IMR-90 (cell line): ENCODE measurements at regions not wholly inside any gene's neighbourhood (a gene's known extent, or its start where the extent isn't known, plus 50 kb on each side); places are given as distances from the start of the nearest gene placed in this dataset.

Experiments used
- ATAC-seq: fragments of 200-7000 bp; cut with Tn5 transposase; 2 replicates; pipeline ENCODE4 v1.9.1; 2020; ENCODE audit warnings: low read depth, mild to moderate bottlenecking, moderate library complexity
- BruUV-seq: library from RNA; stranded (reverse); fragments of 400-500 nt; replicated peaks from 2 replicates; lab custom pipeline; 2021; lab: Mats Ljungman, UMichigan
- CTCF ChIA-PET: fragments of 300-600 bp; formaldehyde crosslinking; extraction: SDS; loops from one replicate; lab custom pipeline; 2021; ENCODE audit warnings: antibody characterized with exemption; lab: Yijun Ruan, JAX
- POLR2A ChIA-PET: fragments of 300-600 bp; sonication (Branson Sonifier 250); formaldehyde crosslinking; loops from one replicate; lab custom pipeline; 2022; ENCODE audit warnings: antibody characterized with exemption; ENCODE audit not compliant: unreplicated experiment; lab: Charles Lee
- DNase-seq: peaks from one replicate; pipeline ENCODE4 v3.0.0; 2013
- H2AFZ ChIP-seq: replicated peaks from 2 replicates; pipeline ENCODE3; 2013; ENCODE audit warnings: low read length, mild to moderate bottlenecking; ENCODE audit not compliant: poor library complexity
- H2AK5ac ChIP-seq: 2 replicates; pipeline ENCODE4 v1.6.1; 2013; ENCODE audit warnings: low read depth, low read length, inconsistent platforms
- H2AK9ac ChIP-seq: replicated peaks from 2 replicates; pipeline ENCODE3; 2013; ENCODE audit warnings: mild to moderate bottlenecking, low read depth, low read length, moderate library complexity; ENCODE audit not compliant: poor library complexity
- H2BK120ac ChIP-seq: 2 replicates; pipeline ENCODE4 v1.6.1; 2013; ENCODE audit warnings: low read depth, low read length, inconsistent platforms
- H2BK15ac ChIP-seq: 3 replicates; pipeline ENCODE4 v1.6.1; 2013; ENCODE audit warnings: low read depth, low read length, inconsistent platforms
- H2BK20ac ChIP-seq: 2 replicates; pipeline ENCODE4 v1.6.1; 2013; ENCODE audit warnings: low read depth, mild to moderate bottlenecking, inconsistent platforms, low read length, moderate library complexity
- H2BK5ac ChIP-seq: 2 replicates; pipeline ENCODE4 v1.6.1; 2013; ENCODE audit warnings: mild to moderate bottlenecking, low read depth, low read length, inconsistent platforms; ENCODE audit not compliant: poor library complexity, severe bottlenecking
- H3K14ac ChIP-seq: replicated peaks from 2 replicates; pipeline ENCODE4 v1.6.1; 2013; ENCODE audit warnings: low read depth, low read length, inconsistent platforms
- H3K18ac ChIP-seq: 2 replicates; pipeline ENCODE4 v1.6.1; 2013; ENCODE audit warnings: low read depth, low read length, control low read depth
- H3K23ac ChIP-seq: 2 replicates; pipeline ENCODE4 v1.6.1; 2013; ENCODE audit warnings: low read depth, low read length, inconsistent platforms
- H3K27ac ChIP-seq: 2 replicates; pipeline ENCODE4 v1.5.1; 2013; ENCODE audit warnings: mild to moderate bottlenecking, control low read depth, low read length; ENCODE audit not compliant: insufficient read depth
- H3K27me3 ChIP-seq: 2 replicates; pipeline ENCODE4 v1.6.1; 2013; ENCODE audit warnings: low read length; ENCODE audit not compliant: control insufficient read depth, insufficient read depth
- H3K36me3 ChIP-seq: 2 replicates; pipeline ENCODE4 v1.6.1; 2013; ENCODE audit warnings: low read length, mixed read lengths; ENCODE audit not compliant: control insufficient read depth, insufficient read depth
- H3K4ac ChIP-seq: 2 replicates; pipeline ENCODE4 v1.6.1; 2013; ENCODE audit warnings: low read depth, low read length, inconsistent platforms
- H3K4me1 ChIP-seq: 2 replicates; pipeline ENCODE4 v1.6.1; 2013; ENCODE audit warnings: low read length, mixed read lengths; ENCODE audit not compliant: control insufficient read depth, insufficient read depth
- H3K4me2 ChIP-seq: 2 replicates; pipeline ENCODE4 v1.6.1; 2013; ENCODE audit warnings: low read depth, mild to moderate bottlenecking, control low read depth, low read length, moderate library complexity
- H3K4me3 ChIP-seq: 2 replicates; pipeline ENCODE4 v1.5.1; 2013; ENCODE audit warnings: low read depth, mild to moderate bottlenecking, control low read depth, low read length, moderate library complexity; ENCODE audit not compliant: insufficient read depth
- H3K56ac ChIP-seq: 2 replicates; pipeline ENCODE4 v1.6.1; 2013; ENCODE audit warnings: low read length, inconsistent platforms; ENCODE audit not compliant: insufficient read depth; ENCODE audit errors: extremely low read depth
- H3K79me1 ChIP-seq, 2 experiments: 2 replicates each; pipeline ENCODE4 v1.6.1; 2013; ENCODE audit warnings: low read length in 2 of 2, inconsistent platforms in 1 of 2, low read depth in 1 of 2
- H3K9ac ChIP-seq: 2 replicates; pipeline ENCODE4 v1.6.1; 2013; ENCODE audit warnings: low read depth, low read length, control low read depth
- H3K9me1 ChIP-seq: 2 replicates; pipeline ENCODE4 v1.6.1; 2013; ENCODE audit warnings: low read length, inconsistent platforms; ENCODE audit not compliant: insufficient read depth
- H3K9me3 ChIP-seq: 2 replicates; pipeline ENCODE4 v1.6.1; 2013; ENCODE audit warnings: low read length; ENCODE audit not compliant: control insufficient read depth, insufficient read depth
- H4K20me1 ChIP-seq: 2 replicates; pipeline ENCODE4 v1.6.1; 2013; ENCODE audit warnings: low read length, inconsistent platforms; ENCODE audit not compliant: insufficient read depth
- H4K5ac ChIP-seq: 2 replicates; pipeline ENCODE4 v1.6.1; 2013; ENCODE audit warnings: mild to moderate bottlenecking, low read depth, low read length, control low read depth
- H4K8ac ChIP-seq, 2 experiments: 2 replicates each; pipeline ENCODE4 v1.6.1; 2013; ENCODE audit warnings: low read depth in 2 of 2, low read length in 2 of 2, control low read depth in 1 of 2, inconsistent platforms in 1 of 2
- H4K91ac ChIP-seq: 2 replicates; pipeline ENCODE4 v1.6.1; 2013; ENCODE audit warnings: low read depth, low read length, inconsistent platforms; ENCODE audit not compliant: insufficient read depth
- BHLHE40 ChIP-seq: fragments of 150-350 bp; IDR thresholded peaks from 2 replicates; pipeline ENCODE4 v1.6.1; 2016; ENCODE audit warnings: mild to moderate bottlenecking, low read depth, low read length
- CEBPB ChIP-seq: IDR thresholded peaks from 2 replicates; pipeline ENCODE4 v1.6.1; 2012; ENCODE audit warnings: low read depth, low read length, improper control_type of control experiment
- CHD1 ChIP-seq: IDR thresholded peaks from 2 replicates; pipeline ENCODE4 v1.6.1; 2012; ENCODE audit warnings: low read depth, low read length, improper control_type of control experiment
- FOS ChIP-seq: fragments of 150-350 bp; IDR thresholded peaks from 2 replicates; pipeline ENCODE4 v1.6.1; 2016; ENCODE audit warnings: low read depth, low read length
- MAFK ChIP-seq: IDR thresholded peaks from 2 replicates; pipeline ENCODE4 v1.6.1; 2012; ENCODE audit warnings: low read depth, low read length, improper control_type of control experiment
- MAZ ChIP-seq: IDR thresholded peaks from 2 replicates; pipeline ENCODE4 v1.6.1; 2012; ENCODE audit warnings: low read depth, mild to moderate bottlenecking, low read length, improper control_type of control experiment, moderate library complexity, borderline replicate concordance
- MXI1 ChIP-seq: IDR thresholded peaks from 2 replicates; pipeline ENCODE4 v1.6.1; 2012; ENCODE audit warnings: low read depth, mild to moderate bottlenecking, low read length, moderate library complexity, borderline replicate concordance
- NFE2L2 ChIP-seq: fragments of 150-350 bp; IDR thresholded peaks from 2 replicates; pipeline ENCODE4 v1.6.1; 2016; ENCODE audit warnings: low read depth, mild to moderate bottlenecking, low read length
- POLR2A ChIP-seq: IDR thresholded peaks from 2 replicates; pipeline ENCODE4 v1.6.1; 2012; ENCODE audit warnings: mild to moderate bottlenecking, low read depth, low read length
- RAD21 ChIP-seq: IDR thresholded peaks from 2 replicates; pipeline ENCODE4 v1.6.1; 2012; ENCODE audit warnings: low read length, improper control_type of control experiment
- RCOR1 ChIP-seq: IDR thresholded peaks from 2 replicates; pipeline ENCODE4 v1.6.1; 2012; ENCODE audit warnings: mild to moderate bottlenecking, low read length, improper control_type of control experiment; ENCODE audit not compliant: insufficient replicate concordance
- RFX5 ChIP-seq: IDR thresholded peaks from 2 replicates; pipeline ENCODE4 v1.8.0; 2012; ENCODE audit warnings: low read depth, mild to moderate bottlenecking, low read length, moderate library complexity
- SMC3 ChIP-seq: fragments of 150-350 bp; IDR thresholded peaks from 2 replicates; pipeline ENCODE4 v1.6.1; 2016; ENCODE audit warnings: low read depth, mild to moderate bottlenecking, antibody characterized with exemption, low read length, moderate library complexity
- WGBS, 2 experiments: methylation state at CpG; one replicate each; pipeline versions ENCODE4 v1.1.5 to v1.1.7; 2013; ENCODE audit warnings: missing lambda C conversion rate in 2 of 2; ENCODE audit not compliant: insufficient read length in 1 of 2; ENCODE audit errors: extremely low coverage in 2 of 2; 5-methylcytosine and 5-hydroxymethylcytosine counted together
- dilution Hi-C: fragments of 300-500 bp; cut with HindIII; formaldehyde crosslinking; loops from one replicate; pipeline ENCODE4 v1.14.3; 2018; ENCODE audit warnings: low sequenced_read_pairs; ENCODE audit not compliant: unreplicated experiment
- in situ Hi-C: fragments of 300-500 bp; cut with MboI; formaldehyde crosslinking; loops from 3 replicates; pipeline ENCODE4 v1.14.3; 2019; ENCODE audit warnings: low sequenced_read_pairs, inconsistent platforms, mixed read lengths
- intact Hi-C: fragments of 100-400 bp; cut with micrococcal nuclease; formaldehyde crosslinking; loops from 2 replicates; pipeline ENCODE4 v1.10.0; 2022
- TF ChIP-seq, protein P1 (sequence below): fragments of 150-350 bp; IDR thresholded peaks from 2 replicates; pipeline ENCODE4 v1.6.1; 2016; ENCODE audit warnings: low read depth, mild to moderate bottlenecking, low read length, moderate library complexity, borderline replicate concordance
- TF ChIP-seq, protein P2 (sequence below): conservative IDR thresholded peaks from 2 replicates; pipeline ENCODE4 v1.5.1; 2012; ENCODE audit warnings: mild to moderate bottlenecking, low read depth, low read length, improper control_type of control experiment
- TF ChIP-seq, protein P3 (sequence below): fragments of 150-350 bp; IDR thresholded peaks from 2 replicates; pipeline ENCODE4 v1.6.1; 2017; ENCODE audit warnings: mild to moderate bottlenecking, antibody characterized with exemption, low read length, low read depth

DNA sequence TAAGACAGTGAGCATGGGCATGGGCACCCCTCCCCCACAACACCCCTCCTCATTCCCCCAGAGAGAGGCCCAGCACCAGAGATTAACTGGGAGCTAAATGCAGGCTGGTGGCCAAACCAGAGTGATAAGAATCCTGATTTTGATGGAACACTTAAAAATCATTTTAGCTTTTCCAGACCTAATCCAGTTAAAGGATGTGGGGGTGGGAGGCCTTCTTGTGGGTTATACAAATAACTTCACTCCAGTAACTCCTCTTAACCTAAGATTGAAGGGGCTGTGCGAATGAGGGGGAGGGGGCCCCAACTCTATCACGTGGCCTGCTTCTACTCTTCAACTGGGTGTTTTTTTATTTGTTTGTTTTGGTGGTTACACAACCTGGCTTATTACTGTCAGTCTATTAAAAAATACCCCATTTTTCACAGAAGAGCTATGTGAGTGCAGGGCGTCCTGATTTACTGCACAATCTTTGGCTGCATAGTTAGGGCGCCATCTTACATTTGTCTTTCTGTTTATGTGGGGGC, 398.1 kb upstream of the LYPLAL1 start:
- H3K4me2 ChIP-seq = no peak overlapping the region
- in situ Hi-C loops = no loop called here
- no peak overlapping the region for H2BK20ac ChIP-seq

More for the DNA sequence above, 398.1 kb upstream of the LYPLAL1 start:
- CTCF ChIA-PET = no interaction called here
- Histone ChIP-seq H4K5ac (0 out of 2 replicates have a peak overlapping the region, but pooled peaks have one; percentile 29), H2AK9ac (no peak overlapping the region), H3K9ac (no peak overlapping the region), H4K8ac (no peak overlapping the region), H3K56ac (no peak overlapping the region), H2BK120ac (no peak overlapping the region), H4K20me1 (no peaks in the 10 kb centered on the region), H3K9me1 (no peaks in the 10 kb centered on the region), H3K36me3 (no peaks in the 10 kb centered on the region), H3K14ac (no peak overlapping the region), H2BK15ac (no peak overlapping the region), H2AFZ (no peak overlapping the region), H3K4ac (no peak overlapping the region), H3K23ac (no peak overlapping the region), H3K18ac (no peak overlapping the region), H3K27me3 (no peaks in the 10 kb centered on the region), H3K4me3 (no peak overlapping the region), H3K9me3 (no peaks in the 10 kb centered on the region), H4K91ac (no peak overlapping the region), H2BK5ac (no peak overlapping the region), H3K4me1 (no peaks in the 10 kb centered on the region; the same call in 1 of the 2 replicates), H3K27ac (no peak overlapping the region), H2AK5ac (no peak overlapping the region), H3K79me1 (no peaks in the 10 kb centered on the region)
- WGBS, 2 experiments = no CpG with 5 or more reads among the region's 4 CpGs
- no TSS peak for BruUV-seq
- intact Hi-C loops = no loop called here
- dilution Hi-C loops = no loop called here
- POLR2A ChIA-PET = no interaction called here
- ATAC-seq = no peak
- DNase-seq = no peak
- TF ChIP-seq MXI1 = no peak
- TF ChIP-seq, protein P1, sequence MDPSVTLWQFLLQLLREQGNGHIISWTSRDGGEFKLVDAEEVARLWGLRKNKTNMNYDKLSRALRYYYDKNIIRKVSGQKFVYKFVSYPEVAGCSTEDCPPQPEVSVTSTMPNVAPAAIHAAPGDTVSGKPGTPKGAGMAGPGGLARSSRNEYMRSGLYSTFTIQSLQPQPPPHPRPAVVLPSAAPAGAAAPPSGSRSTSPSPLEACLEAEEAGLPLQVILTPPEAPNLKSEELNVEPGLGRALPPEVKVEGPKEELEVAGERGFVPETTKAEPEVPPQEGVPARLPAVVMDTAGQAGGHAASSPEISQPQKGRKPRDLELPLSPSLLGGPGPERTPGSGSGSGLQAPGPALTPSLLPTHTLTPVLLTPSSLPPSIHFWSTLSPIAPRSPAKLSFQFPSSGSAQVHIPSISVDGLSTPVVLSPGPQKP = no peak
- TF ChIP-seq, protein P2, sequence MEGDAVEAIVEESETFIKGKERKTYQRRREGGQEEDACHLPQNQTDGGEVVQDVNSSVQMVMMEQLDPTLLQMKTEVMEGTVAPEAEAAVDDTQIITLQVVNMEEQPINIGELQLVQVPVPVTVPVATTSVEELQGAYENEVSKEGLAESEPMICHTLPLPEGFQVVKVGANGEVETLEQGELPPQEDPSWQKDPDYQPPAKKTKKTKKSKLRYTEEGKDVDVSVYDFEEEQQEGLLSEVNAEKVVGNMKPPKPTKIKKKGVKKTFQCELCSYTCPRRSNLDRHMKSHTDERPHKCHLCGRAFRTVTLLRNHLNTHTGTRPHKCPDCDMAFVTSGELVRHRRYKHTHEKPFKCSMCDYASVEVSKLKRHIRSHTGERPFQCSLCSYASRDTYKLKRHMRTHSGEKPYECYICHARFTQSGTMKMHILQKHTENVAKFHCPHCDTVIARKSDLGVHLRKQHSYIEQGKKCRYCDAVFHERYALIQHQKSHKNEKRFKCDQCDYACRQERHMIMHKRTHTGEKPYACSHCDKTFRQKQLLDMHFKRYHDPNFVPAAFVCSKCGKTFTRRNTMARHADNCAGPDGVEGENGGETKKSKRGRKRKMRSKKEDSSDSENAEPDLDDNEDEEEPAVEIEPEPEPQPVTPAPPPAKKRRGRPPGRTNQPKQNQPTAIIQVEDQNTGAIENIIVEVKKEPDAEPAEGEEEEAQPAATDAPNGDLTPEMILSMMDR = no peak
- no peak for TF ChIP-seq RAD21
- TF ChIP-seq SMC3 = no peak
- no peak for TF ChIP-seq NFE2L2
- TF ChIP-seq, protein P3, sequence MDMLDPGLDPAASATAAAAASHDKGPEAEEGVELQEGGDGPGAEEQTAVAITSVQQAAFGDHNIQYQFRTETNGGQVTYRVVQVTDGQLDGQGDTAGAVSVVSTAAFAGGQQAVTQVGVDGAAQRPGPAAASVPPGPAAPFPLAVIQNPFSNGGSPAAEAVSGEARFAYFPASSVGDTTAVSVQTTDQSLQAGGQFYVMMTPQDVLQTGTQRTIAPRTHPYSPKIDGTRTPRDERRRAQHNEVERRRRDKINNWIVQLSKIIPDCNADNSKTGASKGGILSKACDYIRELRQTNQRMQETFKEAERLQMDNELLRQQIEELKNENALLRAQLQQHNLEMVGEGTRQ = no peak
- TF ChIP-seq POLR2A = no peak
- TF ChIP-seq BHLHE40 = no peak
- no peak for TF ChIP-seq MAFK
- no peak for TF ChIP-seq RCOR1
- TF ChIP-seq RFX5 = no peak
- TF ChIP-seq FOS = no peak
- no peak for TF ChIP-seq CHD1
- no peak for TF ChIP-seq CEBPB
- no peak for TF ChIP-seq MAZ
